ENCODE measurements at regions not wholly inside any gene's neighbourhood (a gene's known extent, or its start where the extent isn't known, plus 50 kb on each side); places are given as distances from the start of the nearest gene placed in this dataset.

GRCh38 chr2:139241286-139241685 is 461.1 kb upstream of the NXPH2 start:
- no peaks in the 10 kb centered on the region for H3K27me3 ChIP-seq (ENCODE audit: control insufficient read depth in 4 of 4, insufficient read depth in 4 of 4, low read length in 3 of 4)
- H3K36me3 ChIP-seq (ENCODE audit: control insufficient read depth in 4 of 4, insufficient read depth in 3 of 4, low read depth in 1 of 4, low read length in 3 of 4) = no peaks in the 10 kb centered on the region
- H3K4me1 ChIP-seq (ENCODE audit: control insufficient read depth in 4 of 4, insufficient read depth in 4 of 4, low read length in 3 of 4) = no peaks in the 10 kb centered on the region
- no peaks in the 10 kb centered on the region for H3K9me3 ChIP-seq (ENCODE audit: control insufficient read depth in 4 of 4, low read length in 3 of 4)
- WGBS = 74% methylated on average over 3 of the region's 3 CpGs
- H3K9ac ChIP-seq (ENCODE audit: low read depth in 1 of 2, low read length in 2 of 2) = no peak overlapping the region
- no peak overlapping the region for H3K27ac ChIP-seq (ENCODE audit: low read depth in 1 of 2, low read length in 2 of 2)
- no peak overlapping the region for H3K4me3 ChIP-seq (ENCODE audit: low read depth in 1 of 3, low read length in 3 of 3)
- DNase-seq (ENCODE audit: low spot score) = no peak
- no peak for TF ChIP-seq HNF4G (IDR thresholded peaks at IDR 0.05)
- TF ChIP-seq NR2F2 (IDR thresholded peaks at IDR 0.05) = no peak
- no peak for TF ChIP-seq CTCF (IDR thresholded peaks at IDR 0.05; ENCODE audit: low read depth, low read length, missing input control)
- TF ChIP-seq TAF1 (conservative IDR thresholded peaks at IDR 0.05) = no peak
- no peak for TF ChIP-seq GABPA (IDR thresholded peaks at IDR 0.05 in 1 of 2, conservative IDR thresholded peaks at IDR 0.05 in 1 of 2)
- TF ChIP-seq HNF4A (conservative IDR thresholded peaks at IDR 0.05) = no peak
- no peak for TF ChIP-seq FOXA1 (IDR thresholded peaks at IDR 0.05)
- no peak for TF ChIP-seq JUND (IDR thresholded peaks at IDR 0.05)
- TF ChIP-seq RAD21 (IDR thresholded peaks at IDR 0.05) = no peak
- TF ChIP-seq REST (IDR thresholded peaks at IDR 0.05) = no peak
- TF ChIP-seq ATF3 (IDR thresholded peaks at IDR 0.05) = no peak
- no peak for TF ChIP-seq EGR1 (IDR thresholded peaks at IDR 0.05; ENCODE audit: low read depth in 2 of 2)
- no peak for TF ChIP-seq ZBTB33 (IDR thresholded peaks at IDR 0.05)
- no peak for TF ChIP-seq YY1 (IDR thresholded peaks at IDR 0.05)
- no peak for TF ChIP-seq RXRA (IDR thresholded peaks at IDR 0.05)
- TF ChIP-seq SP1 (IDR thresholded peaks at IDR 0.05) = no peak
- no peak for TF ChIP-seq MAX (IDR thresholded peaks at IDR 0.05)
- TF ChIP-seq FOXA2 (IDR thresholded peaks at IDR 0.05) = no peak

All from liver (tissue), 8 donors.